ENCODE measurements at regions not wholly inside any gene's neighbourhood (a gene's known extent, or its start where the extent isn't known, plus 50 kb on each side); places are given as distances from the start of the nearest gene placed in this dataset.

GRCh38 chr7:72476608-72477305, 64.6 kb upstream of the CALN1 start:
- no peak overlapping the region for H3K4me3 ChIP-seq
- DNase-seq (ENCODE audit: low read depth, low spot score), result no peak
- no peak overlapping the region for H3K27ac ChIP-seq
- no peak overlapping the region for H3K9ac ChIP-seq (ENCODE audit: insufficient read length)
- H3K9me3 ChIP-seq (ENCODE audit: low read depth, low read length), result no peaks in the 10 kb centered on the region
- TF ChIP-seq FOXP2 (optimal IDR thresholded peaks at IDR 0.05; ENCODE audit: control extremely low read depth, extremely low read length, insufficient read depth) (no peak), EZH2 (IDR thresholded peaks at IDR 0.05) (no peak), POLR2AphosphoS5 (IDR thresholded peaks at IDR 0.05; ENCODE audit: borderline replicate concordance, low read depth, low read length) (no peak)
- H3K36me3 ChIP-seq (ENCODE audit: insufficient read depth, low read length), result no peaks in the 10 kb centered on the region

GRCh38 chr7:72467237-72467636, 55.1 kb upstream of the CALN1 start:
- Histone ChIP-seq H3K9ac (ENCODE audit: insufficient read length) (no peak overlapping the region), H3K36me3 (ENCODE audit: insufficient read depth, low read length) (no peaks in the 10 kb centered on the region), H3K4me3 (no peak overlapping the region), H3K9me3 (ENCODE audit: low read depth, low read length) (no peaks in the 10 kb centered on the region), H3K27ac (no peak overlapping the region)
- TF ChIP-seq EZH2 (IDR thresholded peaks at IDR 0.05) (no peak), POLR2AphosphoS5 (IDR thresholded peaks at IDR 0.05; ENCODE audit: borderline replicate concordance, low read depth, low read length) (no peak), FOXP2 (optimal IDR thresholded peaks at IDR 0.05; ENCODE audit: control extremely low read depth, extremely low read length, insufficient read depth) (no peak)
- DNase-seq (ENCODE audit: low read depth, low spot score), result no peak

GRCh38 chr7:72466797-72467196, 54.7 kb upstream of the CALN1 start:
- no peak for DNase-seq (ENCODE audit: low read depth, low spot score)
- TF ChIP-seq FOXP2 (optimal IDR thresholded peaks at IDR 0.05; ENCODE audit: control extremely low read depth, extremely low read length, insufficient read depth), result no peak
- H3K4me3 ChIP-seq, result no peak overlapping the region
- H3K27ac ChIP-seq, result no peak overlapping the region
- H3K9me3 ChIP-seq (ENCODE audit: low read depth, low read length), result no peaks in the 10 kb centered on the region
- no peaks in the 10 kb centered on the region for H3K36me3 ChIP-seq (ENCODE audit: insufficient read depth, low read length)
- no peak overlapping the region for H3K9ac ChIP-seq (ENCODE audit: insufficient read length)

- H3K4me3 ChIP-seq, result no peak overlapping the region
- no peaks in the 10 kb centered on the region for H3K9me3 ChIP-seq (ENCODE audit: low read depth, low read length)
- no peak for DNase-seq (ENCODE audit: low read depth, low spot score)
- no peaks in the 10 kb centered on the region for H3K36me3 ChIP-seq (ENCODE audit: insufficient read depth, low read length)
- H3K9ac ChIP-seq (ENCODE audit: insufficient read length), result no peak overlapping the region
- no peak overlapping the region for H3K27ac ChIP-seq
- TF ChIP-seq EZH2 (IDR thresholded peaks at IDR 0.05) (no peak), POLR2AphosphoS5 (IDR thresholded peaks at IDR 0.05; ENCODE audit: borderline replicate concordance, low read depth, low read length) (no peak), FOXP2 (optimal IDR thresholded peaks at IDR 0.05; ENCODE audit: control extremely low read depth, extremely low read length, insufficient read depth) (no peak)
Observed at GRCh38 chr7:72465521-72465920, 53.4 kb upstream of the CALN1 start.

- no peaks in the 10 kb centered on the region for H3K36me3 ChIP-seq (ENCODE audit: insufficient read depth, low read length)
- H3K4me3 ChIP-seq, result no peak overlapping the region
Observed at GRCh38 chr7:72462311-72462710, 50.2 kb upstream of the CALN1 start.

More at GRCh38 chr7:72462311-72462710, 50.2 kb upstream of the CALN1 start:
- Histone ChIP-seq H3K9ac (ENCODE audit: insufficient read length) (no peak overlapping the region), H3K27ac (no peak overlapping the region), H3K9me3 (ENCODE audit: low read depth, low read length) (no peaks in the 10 kb centered on the region)
- TF ChIP-seq POLR2AphosphoS5 (IDR thresholded peaks at IDR 0.05; ENCODE audit: borderline replicate concordance, low read depth, low read length) (no peak), FOXP2 (optimal IDR thresholded peaks at IDR 0.05; ENCODE audit: control extremely low read depth, extremely low read length, insufficient read depth) (no peak), EZH2 (IDR thresholded peaks at IDR 0.05) (no peak)
- no peak for DNase-seq (ENCODE audit: low read depth, low spot score)

Data from SK-N-MC (cell line).